WTC11 (cell line): ENCODE measurements at regions not wholly inside any gene's neighbourhood (a gene's known extent, or its start where the extent isn't known, plus 50 kb on each side); places are given as distances from the start of the nearest gene placed in this dataset.

Source experiments
- ATAC-seq: fragments of 200-7000 bp; cut with Tn5 transposase; 2 replicates; pipeline ENCODE4 v1.10.0; 2021; ENCODE audit warnings: mild to moderate bottlenecking, moderate library complexity
- CTCF ChIA-PET: fragments of 300-600 bp; sonication (Branson Sonifier 250); formaldehyde crosslinking; loops from one replicate; lab custom pipeline; 2021; ENCODE audit warnings: antibody characterized with exemption; lab: Charles Lee
- POLR2A ChIA-PET: fragments of 350-600 bp; sonication (Branson Sonifier 250); formaldehyde crosslinking; loops from one replicate; lab custom pipeline; 2021; ENCODE audit warnings: antibody characterized with exemption; lab: Charles Lee
- DNase-seq: peaks from one replicate; pipeline ENCODE4 v3.0.0; 2021; ENCODE audit warnings: low spot score
- H3K27ac Mint-ChIP-seq: 2 replicates; pipeline ENCODE4 v1.8.0; 2021; ENCODE audit warnings: mixed read lengths
- H3K27me3 Mint-ChIP-seq: 2 replicates; pipeline ENCODE4 v1.8.0; 2021; ENCODE audit warnings: low read depth, mild to moderate bottlenecking, moderate library complexity, mixed read lengths
- H3K36me3 Mint-ChIP-seq: 2 replicates; pipeline ENCODE4 v1.8.0; 2021; ENCODE audit warnings: mixed read lengths
- H3K4me1 Mint-ChIP-seq: 2 replicates; pipeline ENCODE4 v1.8.0; 2022; ENCODE audit warnings: mixed read lengths
- H3K4me3 Mint-ChIP-seq: 2 replicates; pipeline ENCODE4 v1.8.0; 2021; ENCODE audit warnings: mild to moderate bottlenecking, moderate library complexity, mixed read lengths
- H3K9me3 Mint-ChIP-seq: 2 replicates; pipeline ENCODE4 v1.8.0; 2021; ENCODE audit warnings: mixed read lengths
- CDX4 ChIP-seq: fragments of 250-450 bp; sonication (Bioruptor Pico); IDR thresholded peaks from 2 replicates; pipeline ENCODE4 v1.9.0; 2021; ENCODE audit warnings: moderate library complexity, mild to moderate bottlenecking, inconsistent platforms, borderline replicate concordance
- E2F4 ChIP-seq: sonication (generic); formaldehyde crosslinking; IDR thresholded peaks from 2 replicates; pipeline ENCODE4 v1.8.1; 2022; ENCODE audit warnings: low read depth, mild to moderate bottlenecking, moderate library complexity, missing genetic modification reagents, borderline replicate concordance
- SMAD4 ChIP-seq: sonication (generic); formaldehyde crosslinking; IDR thresholded peaks from 2 replicates; pipeline ENCODE4 v1.8.0; 2022; ENCODE audit warnings: mild to moderate bottlenecking, missing genetic modification reagents
- TEAD1 ChIP-seq: sonication (generic); formaldehyde crosslinking; IDR thresholded peaks from 2 replicates; pipeline ENCODE4 v1.8.0; 2022; ENCODE audit warnings: mild to moderate bottlenecking, missing genetic modification reagents
- ZBTB21 ChIP-seq: sonication (generic); formaldehyde crosslinking; IDR thresholded peaks from 2 replicates; pipeline ENCODE4 v1.8.1; 2023; ENCODE audit warnings: mild to moderate bottlenecking, missing genetic modification reagents, borderline replicate concordance
- ZNF121 ChIP-seq: sonication (generic); formaldehyde crosslinking; IDR thresholded peaks from 2 replicates; pipeline ENCODE4 v1.8.0; 2023; ENCODE audit warnings: missing genetic modification reagents
- ZNF219 ChIP-seq: sonication (generic); formaldehyde crosslinking; IDR thresholded peaks from 2 replicates; pipeline ENCODE4 v1.8.0; 2023; ENCODE audit warnings: missing genetic modification reagents, mild to moderate bottlenecking, borderline replicate concordance
- ZNF317 ChIP-seq: sonication (generic); formaldehyde crosslinking; IDR thresholded peaks from 2 replicates; pipeline ENCODE4 v1.8.1; 2023; ENCODE audit warnings: low read depth, mild to moderate bottlenecking, moderate library complexity, missing genetic modification reagents, borderline replicate concordance
- ZNF396 ChIP-seq: fragments of 250-450 bp; sonication (Bioruptor Pico); IDR thresholded peaks from 2 replicates; pipeline ENCODE4 v1.8.0; 2021; ENCODE audit warnings: mild to moderate bottlenecking, moderate library complexity, borderline replicate concordance
- ZNF416 ChIP-seq: fragments of 250-450 bp; sonication (Bioruptor Pico); IDR thresholded peaks from 2 replicates; pipeline ENCODE4 v1.9.0; 2021; ENCODE audit warnings: mild to moderate bottlenecking, inconsistent platforms
- TF ChIP-seq, protein P1 (sequence below): fragments of 200-600 bp; IDR thresholded peaks from 2 replicates; pipeline ENCODE4 v1.8.0; 2022; ENCODE audit warnings: antibody characterized with exemption
- TF ChIP-seq, protein P2 (sequence below): sonication (generic); formaldehyde crosslinking; IDR thresholded peaks from 2 replicates; pipeline ENCODE4 v1.8.0; 2023; ENCODE audit warnings: missing genetic modification reagents, mild to moderate bottlenecking, borderline replicate concordance
- TF ChIP-seq, protein P3 (sequence below): sonication (generic); formaldehyde crosslinking; IDR thresholded peaks from 2 replicates; pipeline ENCODE4 v1.8.1; 2022; ENCODE audit warnings: low read depth, missing genetic modification reagents, borderline replicate concordance
- TF ChIP-seq, protein P4 (sequence below): sonication (generic); formaldehyde crosslinking; IDR thresholded peaks from 2 replicates; pipeline ENCODE4 v1.8.0; 2023; ENCODE audit warnings: mild to moderate bottlenecking, missing genetic modification reagents

DNA sequence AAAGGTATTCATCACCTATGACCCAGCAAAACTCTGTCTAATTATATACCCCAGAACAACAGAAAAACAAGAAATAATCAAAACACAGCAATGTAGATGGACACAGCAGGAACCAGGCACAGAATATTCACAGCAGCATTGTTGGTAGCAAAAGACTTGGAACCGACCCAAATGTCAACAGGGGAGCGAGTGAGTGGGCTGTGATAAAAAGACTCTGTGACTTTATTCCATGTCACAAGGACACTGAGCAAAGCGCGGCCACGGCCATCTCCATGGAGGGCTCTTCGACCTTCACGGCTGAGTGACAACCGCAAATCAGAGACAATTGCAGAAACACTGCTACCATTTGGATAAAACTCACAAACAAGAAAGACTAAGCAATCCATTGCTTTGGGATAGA, 1373.1 kb downstream of the TBC1D22A start:
- H3K36me3 Mint-ChIP-seq: peaks cover 9% of the 10 kb centered on the region
- POLR2A ChIA-PET: no interaction called here
- TF ChIP-seq CDX4: no peak
- TF ChIP-seq, protein P1, sequence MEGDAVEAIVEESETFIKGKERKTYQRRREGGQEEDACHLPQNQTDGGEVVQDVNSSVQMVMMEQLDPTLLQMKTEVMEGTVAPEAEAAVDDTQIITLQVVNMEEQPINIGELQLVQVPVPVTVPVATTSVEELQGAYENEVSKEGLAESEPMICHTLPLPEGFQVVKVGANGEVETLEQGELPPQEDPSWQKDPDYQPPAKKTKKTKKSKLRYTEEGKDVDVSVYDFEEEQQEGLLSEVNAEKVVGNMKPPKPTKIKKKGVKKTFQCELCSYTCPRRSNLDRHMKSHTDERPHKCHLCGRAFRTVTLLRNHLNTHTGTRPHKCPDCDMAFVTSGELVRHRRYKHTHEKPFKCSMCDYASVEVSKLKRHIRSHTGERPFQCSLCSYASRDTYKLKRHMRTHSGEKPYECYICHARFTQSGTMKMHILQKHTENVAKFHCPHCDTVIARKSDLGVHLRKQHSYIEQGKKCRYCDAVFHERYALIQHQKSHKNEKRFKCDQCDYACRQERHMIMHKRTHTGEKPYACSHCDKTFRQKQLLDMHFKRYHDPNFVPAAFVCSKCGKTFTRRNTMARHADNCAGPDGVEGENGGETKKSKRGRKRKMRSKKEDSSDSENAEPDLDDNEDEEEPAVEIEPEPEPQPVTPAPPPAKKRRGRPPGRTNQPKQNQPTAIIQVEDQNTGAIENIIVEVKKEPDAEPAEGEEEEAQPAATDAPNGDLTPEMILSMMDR: no peak
- CTCF ChIA-PET: no interaction called here
- peaks cover 13% of the 10 kb centered on the region for H3K9me3 Mint-ChIP-seq
- peaks cover 5% of the 10 kb centered on the region for H3K4me1 Mint-ChIP-seq
- no peak overlapping the region for H3K4me3 Mint-ChIP-seq
- no peak for DNase-seq
- H3K27ac Mint-ChIP-seq: no peak overlapping the region
- peaks cover 3% of the 10 kb centered on the region; the same call in 1 of the 2 replicates for H3K27me3 Mint-ChIP-seq
- ATAC-seq: no peak

- POLR2A ChIA-PET: no interaction called here
- CTCF ChIA-PET: no interaction called here
- DNase-seq (no peak), ATAC-seq (no peak)
- no peak overlapping the region for H3K27ac Mint-ChIP-seq
- no peak overlapping the region for H3K4me3 Mint-ChIP-seq
- no peaks in the 10 kb centered on the region for H3K36me3 Mint-ChIP-seq
- peaks cover 12% of the 10 kb centered on the region for H3K9me3 Mint-ChIP-seq
- no peaks in the 10 kb centered on the region for H3K27me3 Mint-ChIP-seq
- TF ChIP-seq ZNF416 (CRISPR knock-in tag) (no peak), ZNF121 (no peak), E2F4 (no peak), ZNF219 (CRISPR knock-in tag) (no peak), SMAD4 (CRISPR knock-in tag) (no peak), ZBTB21 (CRISPR knock-in tag) (no peak)
- TF ChIP-seq, protein P2, sequence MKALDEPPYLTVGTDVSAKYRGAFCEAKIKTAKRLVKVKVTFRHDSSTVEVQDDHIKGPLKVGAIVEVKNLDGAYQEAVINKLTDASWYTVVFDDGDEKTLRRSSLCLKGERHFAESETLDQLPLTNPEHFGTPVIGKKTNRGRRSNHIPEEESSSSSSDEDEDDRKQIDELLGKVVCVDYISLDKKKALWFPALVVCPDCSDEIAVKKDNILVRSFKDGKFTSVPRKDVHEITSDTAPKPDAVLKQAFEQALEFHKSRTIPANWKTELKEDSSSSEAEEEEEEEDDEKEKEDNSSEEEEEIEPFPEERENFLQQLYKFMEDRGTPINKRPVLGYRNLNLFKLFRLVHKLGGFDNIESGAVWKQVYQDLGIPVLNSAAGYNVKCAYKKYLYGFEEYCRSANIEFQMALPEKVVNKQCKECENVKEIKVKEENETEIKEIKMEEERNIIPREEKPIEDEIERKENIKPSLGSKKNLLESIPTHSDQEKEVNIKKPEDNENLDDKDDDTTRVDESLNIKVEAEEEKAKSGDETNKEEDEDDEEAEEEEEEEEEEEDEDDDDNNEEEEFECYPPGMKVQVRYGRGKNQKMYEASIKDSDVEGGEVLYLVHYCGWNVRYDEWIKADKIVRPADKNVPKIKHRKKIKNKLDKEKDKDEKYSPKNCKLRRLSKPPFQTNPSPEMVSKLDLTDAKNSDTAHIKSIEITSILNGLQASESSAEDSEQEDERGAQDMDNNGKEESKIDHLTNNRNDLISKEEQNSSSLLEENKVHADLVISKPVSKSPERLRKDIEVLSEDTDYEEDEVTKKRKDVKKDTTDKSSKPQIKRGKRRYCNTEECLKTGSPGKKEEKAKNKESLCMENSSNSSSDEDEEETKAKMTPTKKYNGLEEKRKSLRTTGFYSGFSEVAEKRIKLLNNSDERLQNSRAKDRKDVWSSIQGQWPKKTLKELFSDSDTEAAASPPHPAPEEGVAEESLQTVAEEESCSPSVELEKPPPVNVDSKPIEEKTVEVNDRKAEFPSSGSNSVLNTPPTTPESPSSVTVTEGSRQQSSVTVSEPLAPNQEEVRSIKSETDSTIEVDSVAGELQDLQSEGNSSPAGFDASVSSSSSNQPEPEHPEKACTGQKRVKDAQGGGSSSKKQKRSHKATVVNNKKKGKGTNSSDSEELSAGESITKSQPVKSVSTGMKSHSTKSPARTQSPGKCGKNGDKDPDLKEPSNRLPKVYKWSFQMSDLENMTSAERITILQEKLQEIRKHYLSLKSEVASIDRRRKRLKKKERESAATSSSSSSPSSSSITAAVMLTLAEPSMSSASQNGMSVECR (CRISPR knock-in tag): no peak
- TF ChIP-seq, protein P3, sequence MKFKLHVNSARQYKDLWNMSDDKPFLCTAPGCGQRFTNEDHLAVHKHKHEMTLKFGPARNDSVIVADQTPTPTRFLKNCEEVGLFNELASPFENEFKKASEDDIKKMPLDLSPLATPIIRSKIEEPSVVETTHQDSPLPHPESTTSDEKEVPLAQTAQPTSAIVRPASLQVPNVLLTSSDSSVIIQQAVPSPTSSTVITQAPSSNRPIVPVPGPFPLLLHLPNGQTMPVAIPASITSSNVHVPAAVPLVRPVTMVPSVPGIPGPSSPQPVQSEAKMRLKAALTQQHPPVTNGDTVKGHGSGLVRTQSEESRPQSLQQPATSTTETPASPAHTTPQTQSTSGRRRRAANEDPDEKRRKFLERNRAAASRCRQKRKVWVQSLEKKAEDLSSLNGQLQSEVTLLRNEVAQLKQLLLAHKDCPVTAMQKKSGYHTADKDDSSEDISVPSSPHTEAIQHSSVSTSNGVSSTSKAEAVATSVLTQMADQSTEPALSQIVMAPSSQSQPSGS (CRISPR knock-in tag): no peak
- no peaks in the 10 kb centered on the region for H3K4me1 Mint-ChIP-seq
These were observed 1363.0 kb downstream of the TBC1D22A start for GRCh38 chr22:48125416-48125815.

DNA sequence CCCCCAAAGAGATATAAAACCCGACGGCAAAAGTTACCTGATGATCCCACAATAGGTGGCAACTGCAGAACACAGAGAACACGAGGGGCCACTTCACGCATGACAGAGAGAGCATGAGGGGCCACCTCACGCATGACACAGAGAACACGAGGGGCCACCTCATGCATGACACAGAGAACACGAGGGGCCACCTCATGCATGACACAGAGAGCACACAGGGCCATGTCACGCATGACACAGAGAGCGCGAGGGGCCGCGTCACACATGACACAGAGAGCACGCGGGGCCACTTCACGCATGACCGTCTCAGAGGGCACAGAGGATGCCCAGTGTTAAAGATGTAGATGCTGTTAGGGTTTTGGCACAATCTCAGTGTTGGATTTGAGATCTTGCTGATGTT, 1359.5 kb downstream of the TBC1D22A start:
- Mint-ChIP-seq H3K4me1 (peaks cover 2% of the 10 kb centered on the region), H3K27ac (no peak overlapping the region), H3K4me3 (no peak overlapping the region)
- POLR2A ChIA-PET: no interaction called here
- ATAC-seq: no peak
- TF ChIP-seq, protein P1: no peak
- TF ChIP-seq, protein P4, sequence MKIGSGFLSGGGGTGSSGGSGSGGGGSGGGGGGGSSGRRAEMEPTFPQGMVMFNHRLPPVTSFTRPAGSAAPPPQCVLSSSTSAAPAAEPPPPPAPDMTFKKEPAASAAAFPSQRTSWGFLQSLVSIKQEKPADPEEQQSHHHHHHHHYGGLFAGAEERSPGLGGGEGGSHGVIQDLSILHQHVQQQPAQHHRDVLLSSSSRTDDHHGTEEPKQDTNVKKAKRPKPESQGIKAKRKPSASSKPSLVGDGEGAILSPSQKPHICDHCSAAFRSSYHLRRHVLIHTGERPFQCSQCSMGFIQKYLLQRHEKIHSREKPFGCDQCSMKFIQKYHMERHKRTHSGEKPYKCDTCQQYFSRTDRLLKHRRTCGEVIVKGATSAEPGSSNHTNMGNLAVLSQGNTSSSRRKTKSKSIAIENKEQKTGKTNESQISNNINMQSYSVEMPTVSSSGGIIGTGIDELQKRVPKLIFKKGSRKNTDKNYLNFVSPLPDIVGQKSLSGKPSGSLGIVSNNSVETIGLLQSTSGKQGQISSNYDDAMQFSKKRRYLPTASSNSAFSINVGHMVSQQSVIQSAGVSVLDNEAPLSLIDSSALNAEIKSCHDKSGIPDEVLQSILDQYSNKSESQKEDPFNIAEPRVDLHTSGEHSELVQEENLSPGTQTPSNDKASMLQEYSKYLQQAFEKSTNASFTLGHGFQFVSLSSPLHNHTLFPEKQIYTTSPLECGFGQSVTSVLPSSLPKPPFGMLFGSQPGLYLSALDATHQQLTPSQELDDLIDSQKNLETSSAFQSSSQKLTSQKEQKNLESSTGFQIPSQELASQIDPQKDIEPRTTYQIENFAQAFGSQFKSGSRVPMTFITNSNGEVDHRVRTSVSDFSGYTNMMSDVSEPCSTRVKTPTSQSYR: no peak
- TF ChIP-seq ZNF396 (CRISPR knock-in tag): no peak
- TF ChIP-seq TEAD1 (CRISPR knock-in tag): no peak
- no peak for TF ChIP-seq ZNF317 (CRISPR knock-in tag)
- TF ChIP-seq, all 79 proteins: peak for 0
- DNase-seq: no peak
- H3K27me3 Mint-ChIP-seq: no peaks in the 10 kb centered on the region
- CTCF ChIA-PET: no interaction called here
- H3K9me3 Mint-ChIP-seq: peaks cover 12% of the 10 kb centered on the region
- H3K36me3 Mint-ChIP-seq: no peaks in the 10 kb centered on the region
